Mucosa of descending colon (tissue), 3 donors: ENCODE measurements at regions not wholly inside any gene's neighbourhood (a gene's known extent, or its start where the extent isn't known, plus 50 kb on each side); places are given as distances from the start of the nearest gene placed in this dataset.

Experiments
- ATAC-seq: fragments of 200-7000 bp; cut with Tn5 transposase; one replicate; pipeline ENCODE4 v1.9.1; 2020; ENCODE audit warnings: mild to moderate bottlenecking, moderate library complexity
- DNase-seq, 3 donors: peaks; one replicate each; pipeline ENCODE4 v3.0.0-alpha.2; 2020
- H3K36me3 ChIP-seq: fragments of 200-600 bp; one replicate; pipeline ENCODE4 v1.8.0; 2021; ENCODE audit warnings: low read depth, mild to moderate bottlenecking
- H3K4me1 ChIP-seq: fragments of 200-600 bp; one replicate; pipeline ENCODE4 v1.8.0; 2021; ENCODE audit warnings: low read depth, mild to moderate bottlenecking
- H3K4me3 ChIP-seq: fragments of 200-600 bp; one replicate; pipeline ENCODE4 v1.8.0; 2021; ENCODE audit warnings: mild to moderate bottlenecking
- H3K9me3 ChIP-seq: fragments of 200-600 bp; one replicate; pipeline ENCODE4 v1.8.0; 2021; ENCODE audit warnings: mild to moderate bottlenecking
- intact Hi-C, 2 donors: fragments of 100-400 bp; cut with DNase I in 1 of 2; cut with micrococcal nuclease in 1 of 2; formaldehyde crosslinking; loops; one replicate each; pipeline versions ENCODE4 v1.11.0 to v1.11.1; 2022; cut with DNase I, micrococcal nuclease
- TF ChIP-seq, protein P1 (sequence below): fragments of 200-600 bp; IDR thresholded peaks from one replicate; pipeline ENCODE4 v1.8.0; 2022; ENCODE audit warnings: antibody characterized with exemption, mild to moderate bottlenecking
- donor health status: DM: no; HTN: no; CAD: no; lungs with moderate emphysema.
- donor health status: DM: no; HTN: no; CAD: no.
- donor health status: DM: no; HTN: yes; CAD: no.

DNA sequence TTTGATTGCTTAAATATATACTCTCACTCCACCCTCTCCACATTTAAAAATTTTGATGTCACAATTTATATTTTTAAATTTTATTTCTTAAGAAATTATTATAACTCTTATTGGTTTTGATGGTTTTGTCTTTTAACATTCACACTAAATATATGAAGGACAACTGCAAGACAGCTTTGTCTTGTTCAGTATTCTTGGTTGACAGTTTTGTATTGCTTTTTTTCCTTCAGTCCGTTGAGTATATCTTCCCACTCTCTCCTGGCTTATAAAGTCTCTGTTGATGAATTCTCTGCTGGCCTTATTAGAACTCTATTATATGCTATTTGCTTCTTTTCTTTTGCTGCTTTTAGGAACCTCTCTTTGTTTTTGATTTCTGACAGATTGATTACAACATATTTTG is 392.2 kb downstream of the C6orf118 start:
- no peak overlapping the region for H3K4me3 ChIP-seq
- DNase-seq, result no peak
- H3K9me3 ChIP-seq, result peaks cover 18% of the 10 kb centered on the region
- no peaks in the 10 kb centered on the region for H3K36me3 ChIP-seq
- TF ChIP-seq, protein P1, sequence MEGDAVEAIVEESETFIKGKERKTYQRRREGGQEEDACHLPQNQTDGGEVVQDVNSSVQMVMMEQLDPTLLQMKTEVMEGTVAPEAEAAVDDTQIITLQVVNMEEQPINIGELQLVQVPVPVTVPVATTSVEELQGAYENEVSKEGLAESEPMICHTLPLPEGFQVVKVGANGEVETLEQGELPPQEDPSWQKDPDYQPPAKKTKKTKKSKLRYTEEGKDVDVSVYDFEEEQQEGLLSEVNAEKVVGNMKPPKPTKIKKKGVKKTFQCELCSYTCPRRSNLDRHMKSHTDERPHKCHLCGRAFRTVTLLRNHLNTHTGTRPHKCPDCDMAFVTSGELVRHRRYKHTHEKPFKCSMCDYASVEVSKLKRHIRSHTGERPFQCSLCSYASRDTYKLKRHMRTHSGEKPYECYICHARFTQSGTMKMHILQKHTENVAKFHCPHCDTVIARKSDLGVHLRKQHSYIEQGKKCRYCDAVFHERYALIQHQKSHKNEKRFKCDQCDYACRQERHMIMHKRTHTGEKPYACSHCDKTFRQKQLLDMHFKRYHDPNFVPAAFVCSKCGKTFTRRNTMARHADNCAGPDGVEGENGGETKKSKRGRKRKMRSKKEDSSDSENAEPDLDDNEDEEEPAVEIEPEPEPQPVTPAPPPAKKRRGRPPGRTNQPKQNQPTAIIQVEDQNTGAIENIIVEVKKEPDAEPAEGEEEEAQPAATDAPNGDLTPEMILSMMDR, result no peak
- no peak for ATAC-seq
- intact Hi-C loops, result no loop called here
- no peaks in the 10 kb centered on the region for H3K4me1 ChIP-seq

GRCh38 chr6:164916087-164916486 is 393.3 kb downstream of the C6orf118 start:
- Histone ChIP-seq H3K4me3 (no peak overlapping the region), H3K9me3 (peaks cover 18% of the 10 kb centered on the region), H3K4me1 (no peaks in the 10 kb centered on the region), H3K36me3 (no peaks in the 10 kb centered on the region)
- intact Hi-C loops, result no loop called here
- ATAC-seq (no peak), DNase-seq (no peak)
- TF ChIP-seq, protein P1, result no peak

- H3K4me1 ChIP-seq, result no peaks in the 10 kb centered on the region
- no peaks in the 10 kb centered on the region for H3K36me3 ChIP-seq
- peaks cover 14% of the 10 kb centered on the region for H3K9me3 ChIP-seq
- intact Hi-C loops, result no loop called here
- ATAC-seq (no peak), DNase-seq (no peak)
- no peak overlapping the region for H3K4me3 ChIP-seq
- TF ChIP-seq, protein P1, result no peak
Measured at GRCh38 chr6:164911873-164912580, 397.4 kb downstream of the C6orf118 start.

GRCh38 chr6:164911151-164911550 is 398.3 kb downstream of the C6orf118 start:
- TF ChIP-seq, protein P1, result no peak
- intact Hi-C loops, result no loop called here
- no peak for ATAC-seq

DNA sequence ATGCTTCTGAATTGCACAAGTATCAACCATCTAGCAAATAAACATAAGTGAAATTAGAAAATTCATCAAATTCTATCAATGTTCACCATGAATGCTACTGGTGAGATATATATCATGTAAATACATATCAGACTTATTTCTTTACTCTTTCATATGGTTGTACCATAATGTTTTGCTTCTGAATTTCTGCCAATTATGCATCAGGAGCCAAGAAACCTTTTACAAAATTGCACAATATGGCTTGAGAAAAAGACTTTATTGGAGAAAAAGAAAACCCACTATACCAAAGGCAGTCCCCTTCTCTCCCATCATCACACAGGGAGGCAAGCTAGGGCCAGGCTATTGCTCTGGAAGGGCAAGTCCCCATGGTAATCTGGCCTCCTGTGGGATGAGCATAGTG is 402.6 kb downstream of the C6orf118 start:
- no peaks in the 10 kb centered on the region for H3K4me1 ChIP-seq
- peaks cover 6% of the 10 kb centered on the region for H3K9me3 ChIP-seq
- intact Hi-C loops, result no loop called here
- TF ChIP-seq, protein P1, result no peak
- ATAC-seq (no peak), DNase-seq (no peak)
- H3K36me3 ChIP-seq, result no peaks in the 10 kb centered on the region
- H3K4me3 ChIP-seq, result no peak overlapping the region

More at GRCh38 chr6:164911151-164911550, 398.3 kb downstream of the C6orf118 start:
- no peak overlapping the region for H3K4me3 ChIP-seq
- no peaks in the 10 kb centered on the region for H3K4me1 ChIP-seq
- peaks cover 6% of the 10 kb centered on the region for H3K9me3 ChIP-seq
- H3K36me3 ChIP-seq, result no peaks in the 10 kb centered on the region
- no peak for DNase-seq
